Nephron (organoid): ENCODE measurements at regions not wholly inside any gene's neighbourhood (a gene's known extent, or its start where the extent isn't known, plus 50 kb on each side); places are given as distances from the start of the nearest gene placed in this dataset.
A peak's percentile ranks its signal among the peaks of the same experiment; 100 is the strongest.
"Not testable (repeated sequence)": the region's sequence is repeated elsewhere in the genome, so short reads cannot be mapped to it uniquely, and the experiment has no call there.

Experiments
- H3K27ac Mint-ChIP-seq, 3 experiments: 2 replicates each; pipeline ENCODE4 v1.8.0; 2020; ENCODE audit warnings: mixed read lengths in 3 of 3, mild to moderate bottlenecking in 2 of 3, moderate library complexity in 1 of 3
- H3K27me3 Mint-ChIP-seq: 2 replicates; pipeline ENCODE4 v1.8.0; 2021; ENCODE audit warnings: low read depth, mild to moderate bottlenecking, moderate library complexity, mixed read lengths
- H3K36me3 Mint-ChIP-seq: 2 replicates; pipeline ENCODE4 v1.8.0; 2020; ENCODE audit warnings: low read depth, mixed read lengths
- H3K4me1 Mint-ChIP-seq: 2 replicates; pipeline ENCODE4 v1.8.0; 2020; ENCODE audit warnings: mixed read lengths
- H3K4me3 Mint-ChIP-seq, 3 experiments: 2 replicates each; pipeline ENCODE4 v1.8.0; 2020; ENCODE audit warnings: mild to moderate bottlenecking in 3 of 3, mixed read lengths in 3 of 3, moderate library complexity in 2 of 3
- H3K9me3 Mint-ChIP-seq: 2 replicates; pipeline ENCODE4 v1.8.0; 2020; ENCODE audit warnings: mixed read lengths
- CTCF ChIP-seq, 3 experiments: fragments of 200-600 bp; sonication (generic); IDR thresholded peaks; one replicate each; pipeline ENCODE4 v1.5.0; 2021; ENCODE audit warnings: antibody characterized with exemption in 3 of 3; ENCODE audit not compliant: unreplicated experiment in 3 of 3

GRCh38 chr17:70750983-70751382 is 581.7 kb downstream of the KCNJ2 start:
- H3K27me3 Mint-ChIP-seq: no peaks in the 10 kb centered on the region
- no peak overlapping the region for H3K27ac Mint-ChIP-seq
- TF ChIP-seq CTCF (IDR thresholded peaks at IDR 0.05; ENCODE audit: unreplicated experiment in 3 of 3): no peak
- H3K36me3 Mint-ChIP-seq: no peaks in the 10 kb centered on the region
- peaks cover 2% of the 10 kb centered on the region for H3K9me3 Mint-ChIP-seq
- no peak overlapping the region for H3K4me3 Mint-ChIP-seq
- H3K4me1 Mint-ChIP-seq: no peaks in the 10 kb centered on the region

- not testable (repeated sequence) for H3K4me3 Mint-ChIP-seq, H3K4me1 Mint-ChIP-seq, H3K27ac Mint-ChIP-seq, H3K36me3 Mint-ChIP-seq, H3K27me3 Mint-ChIP-seq, H3K9me3 Mint-ChIP-seq
Observed at GRCh38 chr17:70752461-70752860, 583.1 kb downstream of the KCNJ2 start.

- Mint-ChIP-seq H3K27me3 (no peaks in the 10 kb centered on the region), H3K36me3 (no peaks in the 10 kb centered on the region), H3K27ac (no peak overlapping the region), H3K9me3 (no peaks in the 10 kb centered on the region), H3K4me3 (no peak overlapping the region), H3K4me1 (no peaks in the 10 kb centered on the region)
- no peak for TF ChIP-seq CTCF (IDR thresholded peaks at IDR 0.05; ENCODE audit: unreplicated experiment in 3 of 3)
Observed at GRCh38 chr17:70752966-70753467, 583.7 kb downstream of the KCNJ2 start.

GRCh38 chr17:70763018-70763417 is 593.7 kb downstream of the KCNJ2 start:
- H3K4me3 Mint-ChIP-seq: no peak overlapping the region
- H3K9me3 Mint-ChIP-seq: no peaks in the 10 kb centered on the region
- H3K27me3 Mint-ChIP-seq: peaks cover 8% of the 10 kb centered on the region
- H3K27ac Mint-ChIP-seq: no peak overlapping the region
- no peak for TF ChIP-seq CTCF (IDR thresholded peaks at IDR 0.05; ENCODE audit: unreplicated experiment in 3 of 3)
- H3K4me1 Mint-ChIP-seq: no peaks in the 10 kb centered on the region
- no peaks in the 10 kb centered on the region for H3K36me3 Mint-ChIP-seq

- no peak overlapping the region for H3K4me3 Mint-ChIP-seq
- peak; percentile 77 to 92 (median 83) for TF ChIP-seq CTCF (IDR thresholded peaks at IDR 0.05; ENCODE audit: unreplicated experiment in 3 of 3)
- no peaks in the 10 kb centered on the region for H3K36me3 Mint-ChIP-seq
- H3K27me3 Mint-ChIP-seq: peaks cover 12% of the 10 kb centered on the region
- H3K9me3 Mint-ChIP-seq: no peaks in the 10 kb centered on the region
- no peak overlapping the region for H3K27ac Mint-ChIP-seq
- no peaks in the 10 kb centered on the region for H3K4me1 Mint-ChIP-seq
Observed at GRCh38 chr17:70767102-70767701, 597.9 kb downstream of the KCNJ2 start.

GRCh38 chr17:70769956-70770355 is 600.6 kb downstream of the KCNJ2 start:
- Mint-ChIP-seq H3K36me3 (no peaks in the 10 kb centered on the region), H3K4me1 (peaks cover under 1% of the 10 kb centered on the region), H3K27me3 (peaks cover 12% of the 10 kb centered on the region), H3K27ac (no peak overlapping the region), H3K4me3 (no peak overlapping the region), H3K9me3 (no peaks in the 10 kb centered on the region)
- no peak for TF ChIP-seq CTCF (IDR thresholded peaks at IDR 0.05; ENCODE audit: unreplicated experiment in 3 of 3)
